Esophagus muscularis mucosa (tissue), 3 donors: ENCODE measurements at regions not wholly inside any gene's neighbourhood (a gene's known extent, or its start where the extent isn't known, plus 50 kb on each side); places are given as distances from the start of the nearest gene placed in this dataset.

Experiments used
- CTCF ChIP-seq, 3 experiments: fragments of 200-600 bp in 2 of 3; fragments of 450-650 bp in 1 of 3; sonication (generic) in 2 of 3; IDR thresholded peaks; one replicate each; pipeline ENCODE4 v1.5.1; 2017 to 2019; ENCODE audit warnings: antibody characterized with exemption in 3 of 3, mild to moderate bottlenecking in 2 of 3, moderate library complexity in 1 of 3
- EP300 ChIP-seq: sonication (generic); formaldehyde crosslinking; IDR thresholded peaks from one replicate; pipeline ENCODE4 v1.6.1; 2017; ENCODE audit warnings: antibody characterized with exemption

- TF ChIP-seq EP300 (no peak), CTCF (IDR thresholded peaks at IDR 0.05) (no peak)
Observed at GRCh38 chr4:124943938-124944337, 231.4 kb upstream of the ANKRD50 start.
